HG02852 (cell line): ENCODE measurements at regions not wholly inside any gene's neighbourhood (a gene's known extent, or its start where the extent isn't known, plus 50 kb on each side); places are given as distances from the start of the nearest gene placed in this dataset.
"Not testable (repeated sequence)": the region's sequence is repeated elsewhere in the genome, so short reads cannot be mapped to it uniquely, and the experiment has no call there.

Experiments
- ATAC-seq: cut with Tn5 transposase; IDR thresholded peaks from one replicate; pipeline ENCODE4 v1.9.1; 2021; ENCODE audit warnings: mild to moderate bottlenecking, moderate library complexity; ENCODE audit not compliant: unreplicated experiment

GRCh38 chr17:64800987-64801386 lies 118.3 kb downstream of the LRRC37A3 start:
- not testable (repeated sequence) for ATAC-seq

- ATAC-seq = not testable (repeated sequence)
These were observed 118.8 kb downstream of the LRRC37A3 start for GRCh38 chr17:64800361-64800895.

GRCh38 chr17:64799543-64800188 lies 119.6 kb downstream of the LRRC37A3 start:
- not testable (repeated sequence) for ATAC-seq

- not testable (repeated sequence) for ATAC-seq
These were observed 120.3 kb downstream of the LRRC37A3 start for GRCh38 chr17:64798961-64799360.

GRCh38 chr17:64798489-64798790 lies 120.8 kb downstream of the LRRC37A3 start:
- not testable (repeated sequence) for ATAC-seq

- ATAC-seq = not testable (repeated sequence)
These were observed 121.4 kb downstream of the LRRC37A3 start for GRCh38 chr17:64797746-64798488.

GRCh38 chr17:64795342-64795741 lies 123.9 kb downstream of the LRRC37A3 start:
- not testable (repeated sequence) for ATAC-seq

GRCh38 chr17:64794548-64795274 lies 124.6 kb downstream of the LRRC37A3 start:
- ATAC-seq = not testable (repeated sequence)

GRCh38 chr17:64794113-64794512 lies 125.2 kb downstream of the LRRC37A3 start:
- ATAC-seq = not testable (repeated sequence)

GRCh38 chr17:64792793-64793575 lies 126.3 kb downstream of the LRRC37A3 start:
- ATAC-seq = not testable (repeated sequence)

- ATAC-seq = not testable (repeated sequence)
These were observed 127.0 kb downstream of the LRRC37A3 start for GRCh38 chr17:64792276-64792675.

GRCh38 chr17:64791691-64792090 lies 127.6 kb downstream of the LRRC37A3 start:
- ATAC-seq = not testable (repeated sequence)

GRCh38 chr17:64791226-64791625 lies 128.1 kb downstream of the LRRC37A3 start:
- ATAC-seq = not testable (repeated sequence)

GRCh38 chr17:64790690-64791089 lies 128.6 kb upstream of the SMURF2 start:
- not testable (repeated sequence) for ATAC-seq

- ATAC-seq = not testable (repeated sequence)
These were observed 128.1 kb upstream of the SMURF2 start for GRCh38 chr17:64790193-64790592.

GRCh38 chr17:64789061-64789445 lies 126.9 kb upstream of the SMURF2 start:
- not testable (repeated sequence) for ATAC-seq

GRCh38 chr17:64788286-64789060 lies 126.4 kb upstream of the SMURF2 start:
- ATAC-seq = no peak

GRCh38 chr17:64787921-64788271 lies 125.8 kb upstream of the SMURF2 start:
- ATAC-seq = no peak

- ATAC-seq = no peak
These were observed 125.3 kb upstream of the SMURF2 start for GRCh38 chr17:64787255-64787920.
